ENCODE measurements at regions not wholly inside any gene's neighbourhood (a gene's known extent, or its start where the extent isn't known, plus 50 kb on each side); places are given as distances from the start of the nearest gene placed in this dataset.
"Not testable (repeated sequence)": the region's sequence is repeated elsewhere in the genome, so short reads cannot be mapped to it uniquely, and the experiment has no call there.

DNA sequence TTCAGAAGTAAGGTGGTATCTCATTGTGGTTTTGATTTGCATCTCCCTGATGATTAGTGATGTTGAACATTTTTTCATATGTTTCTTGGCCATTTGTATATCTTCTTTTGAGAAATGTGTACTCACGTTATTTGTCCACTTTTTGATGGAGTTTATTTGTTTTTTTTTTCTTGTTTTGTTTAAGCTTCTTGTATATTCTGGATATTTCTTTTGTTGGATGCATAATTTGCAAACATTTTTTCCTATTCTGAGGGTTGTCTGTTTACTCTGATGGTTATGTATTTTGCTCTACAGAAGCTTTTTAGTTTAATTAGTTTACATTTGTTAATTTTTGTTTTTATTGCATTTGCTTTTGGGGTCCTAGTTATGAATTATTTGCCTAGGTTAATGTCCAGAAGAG is 927.4 kb upstream of the LRFN5 start:
- no peak for DNase-seq

GRCh38 chr14:40677206-40677605 is 929.5 kb upstream of the LRFN5 start:
- DNase-seq: not testable (repeated sequence)

GRCh38 chr14:40674502-40674901 is 932.2 kb upstream of the LRFN5 start:
- no peak for DNase-seq

- no peak for DNase-seq
These were observed 950.4 kb upstream of the LRFN5 start for GRCh38 chr14:40656311-40656710.

DNA sequence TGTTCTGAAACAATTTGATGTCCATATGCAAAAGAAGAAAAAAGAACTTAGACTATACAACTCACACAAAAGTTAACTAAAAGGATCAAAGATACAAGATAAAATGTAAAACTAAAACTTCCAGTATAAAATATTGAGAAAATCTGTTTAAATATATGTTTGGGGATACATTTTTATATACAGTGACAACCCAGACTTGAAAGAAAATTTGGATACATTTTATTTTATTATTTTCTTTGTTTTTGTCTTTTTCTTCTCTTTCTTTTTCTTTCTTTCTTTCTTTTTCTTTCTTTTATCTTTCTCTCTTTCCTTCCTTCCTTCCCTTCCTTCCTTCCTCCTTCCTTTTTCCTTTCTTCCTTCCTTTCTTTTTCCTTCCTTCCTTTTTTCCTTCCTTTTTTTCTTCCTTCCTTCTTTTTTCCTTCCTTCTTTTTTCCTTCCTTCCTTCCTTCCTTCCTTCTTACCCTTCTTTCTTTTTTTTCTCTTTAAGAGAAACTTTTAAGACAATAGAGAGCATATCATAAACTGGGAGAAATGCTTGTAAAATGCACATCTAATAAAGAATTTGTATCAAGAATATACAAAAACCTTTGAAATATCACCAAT is 954.5 kb upstream of the LRFN5 start:
- DNase-seq: no peak

DNA sequence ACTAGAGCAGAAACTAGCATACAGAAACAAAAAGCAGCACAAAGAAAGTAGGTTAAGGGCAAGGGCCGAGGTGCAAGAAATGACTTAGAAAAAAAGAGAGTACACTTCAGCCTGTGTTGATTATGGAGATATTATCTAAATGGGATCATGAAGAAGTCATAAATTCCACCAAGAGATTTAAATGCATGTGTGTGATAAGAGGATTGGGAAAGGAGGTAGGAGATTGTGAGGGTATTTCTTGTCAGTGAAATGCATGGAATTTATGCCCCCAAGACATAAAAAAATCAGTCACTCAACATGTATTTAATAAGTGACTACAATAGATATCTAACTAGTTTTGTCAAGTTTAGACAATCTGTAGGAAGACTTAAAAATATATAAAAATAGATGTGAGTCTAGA is 976.2 kb upstream of the LRFN5 start:
- DNase-seq: no peak

DNA sequence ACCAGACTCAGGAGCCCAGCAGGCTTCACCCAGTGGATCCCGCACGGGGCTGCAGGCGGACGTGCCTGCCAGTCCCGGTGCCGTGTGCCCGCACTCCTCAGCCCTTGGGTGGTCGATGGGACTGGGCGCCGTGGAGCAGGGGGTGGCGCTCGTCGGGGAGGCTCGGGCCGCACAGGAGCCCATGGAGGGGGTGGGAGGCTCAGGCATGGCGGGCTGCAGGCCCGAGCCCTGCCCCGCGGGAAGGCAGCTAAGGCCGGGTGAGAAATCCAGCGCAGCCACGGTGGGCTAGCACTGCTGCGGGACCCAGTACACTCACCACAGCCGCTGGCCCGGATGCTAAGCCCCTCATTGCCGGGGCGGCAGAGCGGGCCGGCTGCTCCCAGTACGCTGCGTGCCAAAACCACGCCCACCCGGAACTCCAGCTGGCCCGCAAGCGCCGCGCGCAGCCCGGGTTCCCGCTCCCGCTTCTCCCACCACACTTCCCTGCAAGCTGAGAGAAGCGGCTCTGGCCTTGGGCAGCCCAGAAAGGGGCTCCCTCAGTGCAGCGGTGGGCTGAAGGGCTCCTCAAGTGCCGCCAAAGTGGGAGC is 977.0 kb upstream of the LRFN5 start:
- not testable (repeated sequence) for DNase-seq

GRCh38 chr14:40629144-40629543 is 977.5 kb upstream of the LRFN5 start:
- DNase-seq: no peak

DNA sequence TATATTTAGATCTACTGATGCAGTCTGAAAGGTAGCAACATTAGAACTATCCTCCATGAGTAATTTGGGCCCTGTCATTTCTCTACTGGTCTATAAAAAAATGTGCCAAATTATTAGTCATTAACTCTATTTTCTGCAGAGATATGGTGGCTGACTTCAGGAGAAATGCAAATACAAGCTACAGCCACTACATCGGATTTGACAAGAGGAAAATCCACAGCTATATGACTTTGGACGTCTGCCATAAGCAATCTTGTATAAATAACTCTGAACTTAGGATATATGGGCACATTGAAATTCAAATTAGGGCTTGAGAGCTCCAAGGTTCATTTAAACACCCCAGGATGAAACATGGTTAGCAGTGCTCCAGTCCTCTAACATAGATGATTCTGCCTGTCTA is 983.0 kb upstream of the LRFN5 start:
- no peak for DNase-seq

DNA sequence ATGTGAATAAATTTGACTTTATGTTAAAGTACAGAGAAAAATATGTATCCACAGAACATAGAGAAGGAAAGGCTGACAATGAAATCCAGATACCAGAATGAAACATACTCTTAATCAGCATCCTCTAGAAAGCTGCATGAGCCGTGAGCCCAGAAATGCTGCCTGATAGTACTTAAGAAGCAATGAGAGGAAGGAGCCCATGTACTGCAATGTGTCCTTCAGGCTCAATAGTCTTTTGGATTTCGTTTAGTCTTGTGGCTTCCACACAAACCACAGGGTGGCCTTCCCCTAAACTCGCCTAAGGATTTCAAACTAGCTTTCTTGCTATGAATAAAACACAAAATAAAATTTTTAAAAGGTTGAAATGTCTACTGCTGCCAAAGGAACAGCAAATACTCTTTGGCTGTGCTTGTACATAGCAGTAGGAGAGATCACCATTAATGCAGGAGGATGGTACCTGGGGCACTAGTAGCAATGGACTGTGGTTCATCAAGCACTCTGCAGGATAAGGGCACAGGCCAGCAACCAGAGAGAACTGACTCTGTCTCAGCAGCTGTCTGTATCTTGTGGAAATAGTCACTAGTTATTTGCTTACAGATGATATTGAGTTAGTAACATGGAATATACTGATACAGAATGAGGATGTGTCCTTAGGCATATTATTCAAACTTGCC is 988.3 kb upstream of the LRFN5 start:
- DNase-seq: no peak

DNA sequence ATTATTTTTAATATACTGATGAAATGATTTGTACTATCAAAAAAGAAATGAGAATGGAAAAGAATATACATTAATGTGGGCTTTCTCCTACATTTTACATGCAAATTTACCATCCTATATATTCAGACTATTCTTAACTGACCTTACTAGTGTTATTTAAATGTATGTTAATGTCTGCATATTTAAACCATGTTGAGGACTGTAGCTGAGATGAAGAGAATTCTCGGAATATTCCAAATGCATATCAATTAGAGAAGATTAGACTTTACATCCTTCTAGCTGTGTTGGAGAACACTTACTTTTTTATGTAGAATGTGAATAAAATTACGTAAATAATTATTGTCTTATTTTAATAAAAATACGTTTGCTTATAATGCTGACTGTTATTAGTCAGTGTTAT is 990.1 kb upstream of the LRFN5 start:
- DNase-seq: no peak

DNA sequence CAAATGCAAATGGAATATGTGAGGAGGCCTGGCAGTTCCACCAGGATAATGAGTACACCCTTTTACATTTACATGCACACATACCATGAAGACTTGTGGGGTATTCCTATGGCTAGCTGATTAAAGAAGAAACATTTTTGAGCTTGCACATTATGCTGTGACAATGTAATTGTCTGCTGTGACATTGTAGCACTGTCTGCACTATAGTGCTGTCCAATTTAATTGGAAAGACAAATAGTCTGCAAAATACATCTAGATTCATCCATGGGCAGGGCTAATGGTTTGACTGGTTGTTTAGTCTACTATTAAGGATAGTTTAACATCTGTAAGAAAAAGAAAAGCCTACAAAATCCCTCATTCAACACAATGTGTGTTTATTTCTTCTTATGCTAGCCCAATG is 1005.6 kb upstream of the LRFN5 start:
- no peak for DNase-seq

DNA sequence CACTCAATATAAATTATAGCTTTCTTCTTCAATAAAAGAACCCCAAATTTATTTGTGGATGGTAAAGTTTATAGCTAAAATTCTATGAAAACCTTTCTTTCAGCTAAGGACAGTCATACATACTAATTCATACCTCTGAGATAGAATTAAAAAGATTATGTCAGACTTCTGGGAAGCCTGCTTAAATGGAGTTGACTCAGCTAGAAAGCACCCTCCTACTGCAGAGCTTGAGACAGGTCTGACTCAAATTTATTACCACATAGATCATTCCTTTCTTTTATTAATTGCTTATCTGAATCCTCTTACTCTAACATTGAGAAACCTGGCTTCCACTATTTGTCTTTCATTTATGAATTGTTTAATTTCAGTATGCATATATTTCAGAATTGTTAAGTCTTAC is 1007.0 kb upstream of the LRFN5 start:
- no peak for DNase-seq

DNA sequence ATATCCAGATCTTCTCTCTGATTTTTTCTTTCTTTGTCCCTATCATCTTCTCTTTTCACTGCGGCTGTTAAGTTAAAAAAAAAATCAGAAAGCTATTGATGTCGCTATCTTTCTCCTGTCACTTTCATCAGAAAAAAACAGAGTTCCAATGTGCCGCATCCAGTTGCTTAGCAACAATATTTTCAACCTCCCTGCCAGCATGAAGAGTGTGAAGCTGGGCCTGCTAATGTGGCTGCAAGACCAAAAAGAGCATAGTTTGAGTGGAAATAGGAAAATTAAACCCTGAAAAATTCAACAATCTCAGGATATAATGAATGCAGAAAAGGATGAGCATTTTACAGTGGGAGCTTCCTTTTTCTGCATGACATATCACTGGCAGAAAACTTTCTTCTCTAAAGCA is 1025.4 kb upstream of the LRFN5 start:
- no peak for DNase-seq

- DNase-seq: no peak
These were observed 1029.7 kb upstream of the LRFN5 start for GRCh38 chr14:40576880-40577478.

- no peak for DNase-seq
These were observed 1031.9 kb upstream of the LRFN5 start for GRCh38 chr14:40574780-40575179.

DNA sequence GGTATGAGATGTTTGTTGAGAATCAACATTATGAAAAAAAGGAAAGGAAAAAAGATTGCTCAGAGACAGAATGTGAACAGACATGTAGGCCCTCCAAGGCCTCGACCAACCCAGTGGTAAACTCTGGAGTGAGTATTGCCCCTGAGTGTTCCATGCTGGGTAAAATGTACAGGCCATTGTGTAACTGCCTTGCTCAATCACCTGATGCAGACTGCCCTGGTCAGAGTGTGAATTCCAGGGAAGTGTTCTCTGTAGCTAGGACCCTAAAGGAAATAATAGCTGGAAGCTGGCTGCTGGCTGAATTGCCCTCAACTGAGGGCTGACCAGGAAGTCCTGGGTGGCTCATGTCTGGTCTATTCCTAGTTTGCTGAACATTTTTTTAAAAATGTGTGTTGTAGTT is 1081.4 kb upstream of the LRFN5 start:
- DNase-seq: no peak

- no peak for DNase-seq
These were observed 1083.6 kb upstream of the LRFN5 start for GRCh38 chr14:40523123-40523522.

- DNase-seq: no peak
These were observed 1062.2 kb upstream of the FBXO33 start for GRCh38 chr14:40494483-40494882.

DNA sequence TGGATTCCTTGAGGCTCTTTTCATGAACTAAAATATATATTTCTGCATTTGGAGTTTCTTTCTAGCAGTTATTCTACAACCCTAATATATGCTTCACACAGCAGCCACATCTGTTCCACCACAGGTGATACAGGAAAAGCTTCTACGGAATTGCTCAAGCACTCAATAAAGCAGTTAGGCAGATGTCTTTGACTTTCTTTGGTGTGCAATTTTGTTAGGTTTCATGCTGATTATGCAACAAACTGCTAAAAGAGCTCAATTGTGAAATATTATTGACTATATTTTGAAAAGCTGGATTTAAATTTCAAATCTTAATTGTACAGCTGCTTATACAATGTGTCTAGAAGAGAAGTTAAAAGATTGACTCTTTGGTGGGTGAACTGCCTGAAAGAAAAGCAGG is 1055.6 kb upstream of the FBXO33 start:
- DNase-seq: no peak

DNA sequence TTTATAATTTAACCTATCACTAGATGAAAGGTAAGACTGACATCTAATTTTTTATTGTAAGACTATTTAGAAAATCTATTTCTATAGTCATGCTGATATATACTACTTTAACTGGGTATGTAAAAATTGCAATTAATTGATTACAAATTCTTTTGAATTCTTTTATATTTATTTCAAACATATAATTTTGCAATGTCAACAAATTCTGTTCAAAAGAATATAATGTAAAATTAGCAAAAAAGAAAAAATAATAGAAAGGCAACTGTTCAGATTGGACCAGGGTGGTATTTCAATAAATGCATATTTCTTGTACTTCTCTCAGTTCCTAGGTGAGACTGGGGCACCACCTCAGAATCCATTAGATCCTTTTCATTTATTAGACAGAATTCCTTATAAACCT is 1053.5 kb upstream of the FBXO33 start:
- DNase-seq: no peak

DNA sequence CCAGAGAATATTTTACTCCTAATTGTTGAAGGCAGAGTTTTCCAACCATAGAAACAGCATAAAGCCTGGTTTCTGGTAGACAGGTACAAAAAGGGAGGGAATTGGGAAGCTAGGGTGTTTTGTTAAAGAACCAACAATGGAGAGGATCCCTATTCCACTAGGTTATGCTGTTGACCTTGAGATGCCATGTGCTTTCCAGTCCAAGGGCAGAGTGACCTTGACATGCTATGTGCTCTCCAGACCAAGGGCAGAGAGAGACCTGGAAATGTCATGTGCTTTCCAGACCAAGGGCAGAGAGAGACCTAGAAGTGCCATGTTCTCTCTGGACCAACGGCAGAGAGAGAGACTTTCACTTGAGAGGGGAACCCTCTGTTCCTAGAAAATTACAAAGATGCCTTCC is 1043.8 kb upstream of the FBXO33 start:
- no peak for DNase-seq

DNA sequence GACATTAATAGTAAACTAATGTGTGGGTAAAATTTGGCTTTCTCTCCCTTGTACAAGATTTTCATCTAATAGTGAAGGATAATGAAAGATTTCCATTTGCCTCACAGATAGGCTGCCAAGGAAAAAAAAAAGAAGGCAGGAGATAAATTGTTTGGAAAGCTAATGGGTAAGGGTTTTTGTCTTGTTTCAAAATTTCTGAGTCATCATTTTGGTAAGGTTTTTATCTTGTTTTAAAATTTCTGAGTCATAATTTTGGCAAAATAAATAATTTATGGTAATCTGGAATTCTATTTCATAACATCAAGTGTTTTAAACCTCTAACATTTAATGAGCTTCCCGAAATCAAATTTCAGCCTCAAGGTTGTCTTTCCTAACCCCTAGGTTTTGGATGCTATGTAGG is 1035.7 kb upstream of the FBXO33 start:
- DNase-seq: no peak

DNA sequence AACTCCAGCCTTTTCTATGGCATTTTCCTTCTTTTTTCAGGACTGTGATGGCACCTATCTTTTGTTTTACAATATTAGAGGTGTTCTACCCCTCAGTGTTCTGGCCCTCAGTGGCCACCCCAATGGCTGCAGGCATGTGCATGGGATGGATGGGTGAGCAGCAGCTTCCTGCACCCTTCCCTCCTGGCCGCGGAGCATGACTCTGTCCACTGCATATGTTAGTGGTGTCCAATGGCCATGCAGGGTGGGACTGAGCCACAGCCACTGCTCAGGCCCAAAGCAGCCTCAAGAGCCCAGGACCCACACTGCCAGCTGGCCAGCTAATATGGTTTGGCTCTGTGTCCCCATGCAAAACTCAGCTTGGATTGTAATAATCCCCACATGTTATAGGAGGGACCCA is 1032.3 kb upstream of the FBXO33 start:
- DNase-seq: no peak
